Stimulated activated naive CD8-positive, alpha-beta T cell treated with anti-CD3 and anti-CD28 coated beads, Interleukin-15, Interleukin-2, amounts not matched to agents 100 ng/mL and 50 ng/mL, for 24 hours (primary cell): ENCODE measurements at regions not wholly inside any gene's neighbourhood (a gene's known extent, or its start where the extent isn't known, plus 50 kb on each side); places are given as distances from the start of the nearest gene placed in this dataset.
"Not testable (repeated sequence)": the region's sequence is repeated elsewhere in the genome, so short reads cannot be mapped to it uniquely, and the experiment has no call there.

ENCODE experiments used
- H3K27ac Mint-ChIP-seq: one replicate; pipeline ENCODE4 v1.8.0; 2021; ENCODE audit warnings: mild to moderate bottlenecking, mixed read lengths
- H3K27me3 Mint-ChIP-seq: one replicate; pipeline ENCODE4 v1.8.0; 2021; ENCODE audit warnings: mixed read lengths
- H3K36me3 Mint-ChIP-seq: one replicate; pipeline ENCODE4 v1.8.0; 2021; ENCODE audit warnings: low read depth, mixed read lengths
- H3K4me1 Mint-ChIP-seq: one replicate; pipeline ENCODE4 v1.8.0; 2021; ENCODE audit warnings: low read depth, mixed read lengths
- H3K4me3 Mint-ChIP-seq: one replicate; pipeline ENCODE4 v1.8.0; 2021; ENCODE audit warnings: mild to moderate bottlenecking, mixed read lengths
- H3K9me3 Mint-ChIP-seq: one replicate; pipeline ENCODE4 v1.8.0; 2021; ENCODE audit warnings: mixed read lengths

DNA sequence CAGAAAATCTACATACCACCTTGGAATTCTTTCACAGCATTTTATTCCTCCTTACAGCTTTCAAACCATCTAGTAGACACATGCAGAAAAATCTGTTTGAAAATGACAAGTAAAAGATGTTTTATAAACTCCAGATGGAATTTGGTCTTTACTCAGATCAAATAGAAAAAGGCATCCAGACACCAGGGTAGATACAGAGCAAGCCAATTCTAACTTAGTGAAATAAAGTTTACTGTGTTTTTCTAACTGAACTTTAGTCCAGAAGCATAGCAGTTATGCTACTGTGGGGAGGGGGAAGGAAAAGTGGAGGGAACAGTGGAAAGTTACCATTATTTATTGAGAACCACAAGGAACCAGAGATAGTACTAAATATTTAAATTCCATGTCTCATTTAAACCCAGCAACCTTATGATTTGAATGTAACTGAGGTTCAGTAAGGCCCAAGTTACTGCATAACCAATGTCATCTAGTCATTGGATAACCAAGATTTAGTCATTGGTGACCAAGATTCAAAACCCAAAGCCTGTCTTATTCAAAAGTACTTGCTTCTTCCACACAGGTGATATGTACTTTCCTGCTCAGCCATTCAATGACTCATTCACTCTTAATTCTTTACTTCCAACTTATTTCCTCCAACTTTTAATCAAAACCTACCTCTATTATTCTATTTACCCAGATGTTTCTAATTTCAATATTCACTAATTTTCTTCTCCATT is 57.7 kb downstream of the RAD51AP2 start:
- Mint-ChIP-seq H3K27me3 (no peaks in the 10 kb centered on the region), H3K36me3 (no peaks in the 10 kb centered on the region), H3K4me1 (no peaks in the 10 kb centered on the region), H3K4me3 (no peak overlapping the region), H3K27ac (no peak overlapping the region), H3K9me3 (peaks cover 3% of the 10 kb centered on the region)

- Mint-ChIP-seq H3K27ac (no peak overlapping the region), H3K9me3 (no peaks in the 10 kb centered on the region), H3K36me3 (no peaks in the 10 kb centered on the region), H3K4me3 (no peak overlapping the region), H3K27me3 (no peaks in the 10 kb centered on the region), H3K4me1 (no peaks in the 10 kb centered on the region)
These were observed 62.9 kb downstream of the RAD51AP2 start for GRCh38 chr2:17455343-17455742.

DNA sequence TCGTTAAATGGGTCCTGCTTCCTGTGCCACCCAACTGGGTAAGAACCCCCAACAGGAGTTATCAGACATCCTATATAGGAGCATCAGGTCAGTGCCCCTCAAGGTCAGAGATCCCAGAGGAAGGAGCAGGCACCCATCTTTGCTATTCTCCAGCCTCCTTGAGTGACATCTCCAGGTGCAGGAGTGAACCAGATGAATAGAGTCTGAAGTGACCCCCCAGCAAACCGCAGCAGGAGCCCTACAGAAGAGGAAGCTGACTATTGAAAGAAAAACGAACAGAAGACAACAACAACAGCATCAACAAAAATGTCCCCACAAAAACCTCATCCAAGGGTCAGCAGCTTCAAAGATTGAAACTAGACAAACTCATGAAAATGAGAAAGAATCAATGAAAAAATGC is 72.0 kb downstream of the RAD51AP2 start:
- H3K27me3 Mint-ChIP-seq, H3K36me3 Mint-ChIP-seq, H3K4me3 Mint-ChIP-seq, H3K27ac Mint-ChIP-seq, H3K9me3 Mint-ChIP-seq, H3K4me1 Mint-ChIP-seq: not testable (repeated sequence)

DNA sequence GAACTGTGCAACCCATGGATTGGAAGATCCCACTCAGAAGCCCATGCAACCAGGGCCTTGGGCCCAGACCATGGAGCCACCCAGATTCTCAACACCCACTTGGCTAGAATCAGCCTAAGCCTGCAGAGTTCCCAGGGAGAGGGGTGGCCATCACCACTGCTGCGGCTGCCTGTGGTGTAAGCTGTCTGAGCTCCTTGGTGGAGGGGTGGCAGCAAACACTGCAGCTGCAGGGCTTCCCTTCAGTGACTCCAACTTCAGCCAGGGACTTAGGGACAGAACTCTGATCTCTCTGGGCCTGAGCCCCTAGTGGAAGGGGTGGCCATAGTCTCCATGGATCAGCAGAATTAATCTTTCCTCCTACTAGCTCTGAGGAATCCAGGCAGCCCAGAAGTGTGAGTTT is 72.5 kb downstream of the RAD51AP2 start:
- Mint-ChIP-seq H3K4me3 (no peak overlapping the region), H3K36me3 (no peaks in the 10 kb centered on the region), H3K27me3 (no peaks in the 10 kb centered on the region), H3K27ac (no peak overlapping the region), H3K9me3 (no peaks in the 10 kb centered on the region), H3K4me1 (no peaks in the 10 kb centered on the region)

- Mint-ChIP-seq H3K36me3 (no peaks in the 10 kb centered on the region), H3K4me3 (no peak overlapping the region), H3K4me1 (no peaks in the 10 kb centered on the region), H3K9me3 (no peaks in the 10 kb centered on the region), H3K27me3 (no peaks in the 10 kb centered on the region), H3K27ac (no peak overlapping the region)
These were observed 75.9 kb downstream of the RAD51AP2 start for GRCh38 chr2:17442334-17442733.

DNA sequence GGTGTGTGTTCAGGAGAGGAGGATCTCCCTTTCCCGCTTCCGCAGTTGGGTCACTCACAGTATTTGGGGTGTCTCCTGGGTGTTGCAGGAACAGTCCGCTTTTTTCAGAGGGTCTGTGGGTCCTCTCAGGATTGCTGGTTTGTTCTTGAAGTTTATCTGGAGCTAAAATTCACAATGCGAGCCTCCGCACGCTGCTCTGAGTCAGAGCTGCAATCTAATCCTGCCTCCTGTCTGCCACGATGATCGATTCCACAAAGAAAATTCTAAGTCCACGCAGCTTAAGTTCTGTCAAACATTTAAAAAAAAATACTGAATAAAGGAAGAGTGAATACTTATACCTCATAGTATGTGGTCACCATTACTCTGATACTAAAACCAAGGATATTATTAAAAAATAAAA is 76.5 kb downstream of the RAD51AP2 start:
- Mint-ChIP-seq H3K4me1 (no peaks in the 10 kb centered on the region), H3K9me3 (no peaks in the 10 kb centered on the region), H3K4me3 (no peak overlapping the region), H3K27me3 (no peaks in the 10 kb centered on the region), H3K27ac (no peak overlapping the region), H3K36me3 (no peaks in the 10 kb centered on the region)

- Mint-ChIP-seq H3K4me1 (no peaks in the 10 kb centered on the region), H3K27ac (no peak overlapping the region), H3K27me3 (no peaks in the 10 kb centered on the region), H3K4me3 (no peak overlapping the region), H3K36me3 (no peaks in the 10 kb centered on the region), H3K9me3 (no peaks in the 10 kb centered on the region)
These were observed 77.0 kb downstream of the RAD51AP2 start for GRCh38 chr2:17441055-17441771.

GRCh38 chr2:17430326-17430725 is 87.9 kb downstream of the RAD51AP2 start:
- no peak overlapping the region for H3K4me3 Mint-ChIP-seq
- no peaks in the 10 kb centered on the region for H3K4me1 Mint-ChIP-seq
- no peaks in the 10 kb centered on the region for H3K27me3 Mint-ChIP-seq
- no peaks in the 10 kb centered on the region for H3K36me3 Mint-ChIP-seq
- H3K9me3 Mint-ChIP-seq: peaks cover 3% of the 10 kb centered on the region
- H3K27ac Mint-ChIP-seq: no peak overlapping the region

DNA sequence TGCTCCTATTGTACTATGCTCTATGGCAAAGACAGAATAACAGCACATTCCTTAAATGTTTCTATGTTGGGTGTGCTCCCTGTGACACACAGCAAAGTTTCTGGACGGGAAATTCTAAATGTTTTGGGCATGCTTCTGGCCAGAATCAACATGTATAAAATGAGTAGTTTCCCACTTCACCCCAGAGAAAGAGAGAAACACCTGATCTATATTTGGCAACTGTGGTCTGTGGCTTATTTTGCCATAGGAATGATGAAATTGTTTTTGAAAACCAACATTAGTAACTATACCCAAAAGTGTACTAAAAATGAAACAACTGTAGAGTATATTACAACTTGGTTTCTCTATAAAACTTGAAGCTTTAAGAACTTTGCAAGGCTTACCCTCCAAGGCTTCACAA is 89.1 kb downstream of the RAD51AP2 start:
- no peak overlapping the region for H3K4me3 Mint-ChIP-seq
- H3K27ac Mint-ChIP-seq: no peak overlapping the region
- H3K4me1 Mint-ChIP-seq: no peaks in the 10 kb centered on the region
- H3K9me3 Mint-ChIP-seq: peaks cover 3% of the 10 kb centered on the region
- no peaks in the 10 kb centered on the region for H3K27me3 Mint-ChIP-seq
- H3K36me3 Mint-ChIP-seq: no peaks in the 10 kb centered on the region

- Mint-ChIP-seq H3K9me3 (peaks cover 3% of the 10 kb centered on the region), H3K4me3 (no peak overlapping the region), H3K27me3 (no peaks in the 10 kb centered on the region), H3K4me1 (no peaks in the 10 kb centered on the region), H3K27ac (no peak overlapping the region), H3K36me3 (no peaks in the 10 kb centered on the region)
These were observed 90.8 kb downstream of the RAD51AP2 start for GRCh38 chr2:17427401-17427800.

- Mint-ChIP-seq H3K9me3 (peaks cover 3% of the 10 kb centered on the region), H3K36me3 (no peaks in the 10 kb centered on the region), H3K4me3 (no peak overlapping the region), H3K4me1 (no peaks in the 10 kb centered on the region), H3K27ac (no peak overlapping the region), H3K27me3 (no peaks in the 10 kb centered on the region)
These were observed 91.5 kb downstream of the RAD51AP2 start for GRCh38 chr2:17426743-17427142.

DNA sequence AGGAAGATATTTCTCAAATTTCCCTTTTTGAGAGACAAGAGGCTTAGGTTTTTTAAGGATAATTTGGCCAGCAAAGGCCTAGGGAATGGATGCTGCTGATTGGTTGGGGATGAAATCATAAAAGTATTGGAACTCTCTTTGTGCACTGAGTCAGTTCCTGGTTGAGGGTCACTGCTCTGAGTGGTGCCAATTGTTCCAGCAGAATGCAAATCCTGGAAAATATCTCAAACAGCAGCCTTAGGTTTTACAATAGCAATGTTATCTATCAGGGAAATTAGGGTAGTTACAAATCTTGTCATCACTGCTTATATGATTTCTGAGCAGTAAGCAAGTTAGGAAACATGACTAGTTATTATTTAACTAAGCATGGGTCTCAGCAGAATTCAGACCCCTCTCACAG is 96.2 kb downstream of the RAD51AP2 start:
- H3K27ac Mint-ChIP-seq: no peak overlapping the region

DNA sequence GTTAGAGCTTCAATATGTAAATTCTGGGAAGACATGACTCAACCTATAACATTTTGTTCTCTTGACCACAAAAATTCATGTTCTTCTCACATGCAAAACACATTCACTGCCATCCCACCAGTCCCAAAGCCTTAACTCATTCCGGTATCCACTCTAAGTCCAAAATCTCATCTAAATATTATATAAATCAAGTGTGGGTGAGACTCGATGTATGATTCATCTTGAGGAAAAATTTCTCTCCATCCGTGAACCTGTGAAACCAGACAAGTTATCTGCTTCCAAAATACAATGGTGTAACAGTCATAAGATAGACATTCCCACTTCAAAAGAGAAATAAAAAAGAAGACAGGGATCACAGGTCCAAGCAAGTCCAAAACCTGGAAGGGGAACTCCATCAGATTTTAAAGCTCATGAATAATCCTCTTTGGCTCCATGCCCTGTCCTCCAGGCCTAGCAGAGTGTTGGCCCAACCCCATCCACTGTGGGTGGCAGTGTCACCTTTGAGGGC is 101.3 kb downstream of the RAD51AP2 start:
- Mint-ChIP-seq H3K27ac (no peak overlapping the region), H3K36me3 (no peaks in the 10 kb centered on the region), H3K27me3 (no peaks in the 10 kb centered on the region), H3K4me3 (no peak overlapping the region), H3K4me1 (no peaks in the 10 kb centered on the region), H3K9me3 (no peaks in the 10 kb centered on the region)

More for the DNA sequence above, 96.2 kb downstream of the RAD51AP2 start:
- Mint-ChIP-seq H3K27me3 (no peaks in the 10 kb centered on the region), H3K4me3 (no peak overlapping the region), H3K4me1 (no peaks in the 10 kb centered on the region), H3K36me3 (no peaks in the 10 kb centered on the region), H3K9me3 (no peaks in the 10 kb centered on the region)

- Mint-ChIP-seq H3K4me1 (no peaks in the 10 kb centered on the region), H3K9me3 (peaks cover 7% of the 10 kb centered on the region), H3K4me3 (no peak overlapping the region), H3K27ac (no peak overlapping the region), H3K36me3 (no peaks in the 10 kb centered on the region), H3K27me3 (no peaks in the 10 kb centered on the region)
These were observed 105.2 kb downstream of the RAD51AP2 start for GRCh38 chr2:17413036-17413435.

- H3K36me3 Mint-ChIP-seq: no peaks in the 10 kb centered on the region
- H3K27ac Mint-ChIP-seq: no peak overlapping the region
- no peaks in the 10 kb centered on the region for H3K4me1 Mint-ChIP-seq
- H3K9me3 Mint-ChIP-seq: peaks cover 22% of the 10 kb centered on the region
- H3K4me3 Mint-ChIP-seq: no peak overlapping the region
- H3K27me3 Mint-ChIP-seq: no peaks in the 10 kb centered on the region
These were observed 117.1 kb downstream of the RAD51AP2 start for GRCh38 chr2:17401096-17401495.

DNA sequence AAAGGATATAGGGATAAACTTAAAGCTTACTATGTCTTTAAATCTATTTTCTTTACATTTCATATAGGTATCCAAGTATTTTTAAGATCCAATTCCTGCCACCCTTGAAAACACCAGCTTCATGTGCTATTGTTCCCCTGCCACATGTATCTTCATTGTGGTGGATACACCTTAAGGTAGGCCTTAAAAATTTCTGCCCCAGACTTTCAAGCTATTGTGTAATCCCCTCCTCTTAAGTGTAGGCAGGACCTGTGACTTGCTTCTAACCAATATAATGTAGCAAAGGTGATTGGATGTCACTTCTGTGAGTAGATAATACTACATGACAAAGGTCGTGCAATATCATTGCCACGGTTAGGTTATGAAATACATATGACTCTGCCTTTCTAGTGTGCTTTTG is 119.5 kb downstream of the RAD51AP2 start:
- no peaks in the 10 kb centered on the region for H3K27me3 Mint-ChIP-seq
- no peaks in the 10 kb centered on the region for H3K36me3 Mint-ChIP-seq
- peaks cover 12% of the 10 kb centered on the region for H3K9me3 Mint-ChIP-seq
- no peak overlapping the region for H3K27ac Mint-ChIP-seq
- H3K4me1 Mint-ChIP-seq: no peaks in the 10 kb centered on the region
- H3K4me3 Mint-ChIP-seq: no peak overlapping the region
